Stomach smooth muscle (tissue), 2 donors: ENCODE measurements at regions not wholly inside any gene's neighbourhood (a gene's known extent, or its start where the extent isn't known, plus 50 kb on each side); places are given as distances from the start of the nearest gene placed in this dataset.

Experiments used
- H3K27ac ChIP-seq: one replicate; pipeline ENCODE4 v1.7.0; 2013; ENCODE audit warnings: mild to moderate bottlenecking, low read length, inconsistent platforms
- H3K27me3 ChIP-seq, 2 donors: one replicate each; pipeline ENCODE4 v1.7.0; 2013; ENCODE audit warnings: low read length in 2 of 2; ENCODE audit not compliant: insufficient read depth in 2 of 2, control insufficient read depth in 1 of 2
- H3K36me3 ChIP-seq, 2 donors: one replicate each; pipeline ENCODE4 v1.7.0; 2013; ENCODE audit warnings: low read length in 2 of 2; ENCODE audit not compliant: control insufficient read depth in 2 of 2, insufficient read depth in 2 of 2
- H3K4me1 ChIP-seq: one replicate; pipeline ENCODE4 v1.7.0; 2013; ENCODE audit warnings: low read length; ENCODE audit not compliant: control insufficient read depth, insufficient read depth
- H3K4me3 ChIP-seq, 2 donors: one replicate each; pipeline ENCODE4 v1.7.0; 2013; ENCODE audit warnings: low read length in 2 of 2
- H3K9ac ChIP-seq, 2 donors: one replicate each; pipeline ENCODE4 v1.7.0; 2013; ENCODE audit warnings: low read length in 2 of 2, mild to moderate bottlenecking in 1 of 2
- H3K9me3 ChIP-seq, 2 donors: one replicate each; pipeline ENCODE4 v1.7.0; 2013; ENCODE audit warnings: low read length in 2 of 2; ENCODE audit not compliant: control insufficient read depth in 2 of 2
- donor health status: healthy.
- donor health status: Pancreatic carcinoma.

DNA sequence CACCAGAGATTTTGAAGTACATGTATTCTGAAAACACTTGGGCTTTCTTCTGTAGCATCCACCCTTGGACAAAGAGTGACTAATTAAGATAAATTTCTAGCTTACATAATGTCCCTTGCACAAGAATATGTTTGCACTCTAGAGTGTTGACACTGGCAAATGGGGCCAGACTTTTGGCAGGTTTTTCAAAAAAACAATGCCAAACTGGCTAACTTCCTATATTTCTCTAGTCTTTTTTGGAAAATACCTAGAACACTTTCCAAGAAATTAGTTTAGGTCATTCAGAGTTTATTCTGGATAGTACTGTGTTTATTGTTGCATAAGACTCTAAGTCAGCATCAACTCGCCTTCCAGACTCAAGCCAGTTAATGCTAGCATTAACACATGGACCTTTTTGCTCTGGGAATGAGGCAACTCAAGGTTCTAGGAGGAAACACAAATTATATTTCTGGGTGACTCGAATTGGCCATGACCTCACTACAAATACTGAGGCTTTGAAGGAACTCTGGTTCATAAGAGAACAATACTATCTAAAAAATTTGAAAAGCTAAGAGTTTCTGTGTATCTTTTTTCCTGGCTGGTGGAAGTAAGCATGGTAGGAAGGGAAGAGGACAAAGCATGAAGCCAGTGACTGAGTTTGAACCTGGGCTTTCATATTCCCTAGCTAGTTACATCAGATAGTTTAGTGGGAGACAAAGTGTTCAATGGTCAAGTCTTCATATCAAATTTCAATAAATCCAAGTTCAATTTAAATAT, 101.6 kb downstream of the NREP start:
- no peaks in the 10 kb centered on the region for H3K36me3 ChIP-seq
- no peaks in the 10 kb centered on the region for H3K27me3 ChIP-seq
- H3K4me3 ChIP-seq: no peak overlapping the region
- no peaks in the 10 kb centered on the region for H3K4me1 ChIP-seq
- no peak overlapping the region for H3K9ac ChIP-seq
- H3K27ac ChIP-seq: no peak overlapping the region
- H3K9me3 ChIP-seq: no peaks in the 10 kb centered on the region

DNA sequence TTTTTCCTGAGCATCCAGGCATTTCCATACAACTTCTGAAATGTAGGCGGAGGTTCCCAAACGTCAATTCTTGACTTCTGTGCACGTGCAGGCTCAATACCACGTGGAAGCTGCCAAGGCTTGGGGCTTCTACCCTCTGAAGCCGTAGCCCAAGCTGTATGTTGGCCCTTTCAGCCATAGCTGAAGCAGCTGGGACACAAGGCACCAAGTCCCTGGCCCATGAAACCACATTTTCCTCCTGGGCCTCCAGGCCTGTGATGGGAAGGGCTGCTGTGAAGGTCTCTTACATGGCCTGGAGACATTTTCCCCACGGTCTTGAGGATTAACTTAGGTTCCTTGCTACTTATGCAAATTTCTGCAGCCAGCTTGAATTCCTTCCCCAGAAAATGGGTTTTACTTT, 103.6 kb downstream of the NREP start:
- no peaks in the 10 kb centered on the region for H3K36me3 ChIP-seq
- H3K27ac ChIP-seq: no peak overlapping the region
- no peak overlapping the region for H3K4me3 ChIP-seq
- no peak overlapping the region for H3K9ac ChIP-seq
- H3K4me1 ChIP-seq: no peaks in the 10 kb centered on the region
- H3K27me3 ChIP-seq: no peaks in the 10 kb centered on the region
- H3K9me3 ChIP-seq: no peaks in the 10 kb centered on the region

- H3K36me3 ChIP-seq: no peaks in the 10 kb centered on the region
- no peaks in the 10 kb centered on the region for H3K27me3 ChIP-seq
Observed at GRCh38 chr5:111649516-111649915, 107.5 kb downstream of the NREP start.

GRCh38 chr5:111645303-111645838, 111.6 kb downstream of the NREP start:
- no peaks in the 10 kb centered on the region for H3K27me3 ChIP-seq
- no peak overlapping the region for H3K9ac ChIP-seq
- H3K4me3 ChIP-seq: no peak overlapping the region
- no peaks in the 10 kb centered on the region for H3K4me1 ChIP-seq
- no peaks in the 10 kb centered on the region for H3K36me3 ChIP-seq
- no peaks in the 10 kb centered on the region for H3K9me3 ChIP-seq
- no peak overlapping the region for H3K27ac ChIP-seq

More at GRCh38 chr5:111649516-111649915, 107.5 kb downstream of the NREP start:
- Histone ChIP-seq H3K9ac (no peak overlapping the region), H3K9me3 (no peaks in the 10 kb centered on the region), H3K4me3 (no peak overlapping the region), H3K4me1 (no peaks in the 10 kb centered on the region), H3K27ac (no peak overlapping the region)

DNA sequence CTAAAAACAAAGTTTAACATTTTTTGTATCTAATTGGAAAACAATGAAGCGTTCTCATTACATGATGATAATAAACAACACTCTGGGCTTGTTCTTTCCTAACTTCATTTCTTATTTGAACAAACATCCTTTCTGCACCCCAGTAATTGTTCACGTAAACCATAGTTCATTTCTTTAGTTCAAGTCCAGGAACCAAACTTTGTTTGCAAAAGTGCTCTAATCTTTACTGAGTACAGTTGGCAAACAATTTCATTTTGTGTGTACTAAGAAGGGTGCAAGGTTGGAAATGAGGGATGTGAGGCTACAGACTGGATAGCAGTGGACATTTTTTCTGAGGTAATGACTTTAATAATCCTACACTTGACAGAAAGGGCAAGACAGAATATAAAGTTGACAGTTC, 113.5 kb downstream of the NREP start:
- no peak overlapping the region for H3K9ac ChIP-seq
- H3K4me3 ChIP-seq: no peak overlapping the region
- no peaks in the 10 kb centered on the region for H3K36me3 ChIP-seq
- H3K27me3 ChIP-seq: no peaks in the 10 kb centered on the region
- no peak overlapping the region for H3K27ac ChIP-seq
- no peaks in the 10 kb centered on the region for H3K4me1 ChIP-seq
- H3K9me3 ChIP-seq: peaks cover 0 to 2% of the 10 kb centered on the region in 2 donors

DNA sequence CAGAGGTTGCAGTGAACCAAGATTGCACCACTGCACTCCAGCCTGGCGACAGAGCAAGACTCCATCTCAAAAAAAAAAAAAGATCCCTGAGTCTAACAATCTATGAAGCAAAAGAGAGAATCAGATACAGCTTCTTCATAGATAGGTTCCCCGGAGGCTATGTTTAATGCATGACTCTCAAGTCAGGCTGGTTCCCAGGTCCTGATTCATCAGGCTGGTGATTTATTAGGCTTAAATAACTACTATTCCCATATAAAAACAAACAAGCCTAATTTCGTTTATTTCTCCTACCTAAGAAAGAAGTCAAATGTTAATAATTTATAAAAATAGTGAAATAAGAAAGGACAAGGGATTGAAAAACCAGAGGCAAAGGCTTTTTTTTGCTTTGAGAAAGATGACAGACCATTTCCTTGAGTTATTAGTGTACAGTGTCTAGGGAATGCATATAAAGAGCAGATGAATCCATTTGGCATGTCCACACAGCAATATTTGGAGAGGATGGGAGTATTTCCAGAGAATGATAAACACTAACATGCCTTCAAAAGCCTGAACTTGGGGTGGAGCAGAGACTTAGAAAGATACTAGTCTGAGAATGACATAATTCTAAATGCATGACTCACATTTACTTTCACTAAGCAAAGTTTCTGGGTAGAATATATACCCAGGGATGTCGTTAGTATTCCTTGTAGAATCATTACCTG, 115.3 kb downstream of the NREP start:
- no peak overlapping the region for H3K9ac ChIP-seq
- H3K4me1 ChIP-seq: no peaks in the 10 kb centered on the region
- peaks cover 0 to 2% of the 10 kb centered on the region in 2 donors for H3K9me3 ChIP-seq
- H3K36me3 ChIP-seq: no peaks in the 10 kb centered on the region
- no peak overlapping the region for H3K4me3 ChIP-seq
- no peak overlapping the region for H3K27ac ChIP-seq
- H3K27me3 ChIP-seq: no peaks in the 10 kb centered on the region

DNA sequence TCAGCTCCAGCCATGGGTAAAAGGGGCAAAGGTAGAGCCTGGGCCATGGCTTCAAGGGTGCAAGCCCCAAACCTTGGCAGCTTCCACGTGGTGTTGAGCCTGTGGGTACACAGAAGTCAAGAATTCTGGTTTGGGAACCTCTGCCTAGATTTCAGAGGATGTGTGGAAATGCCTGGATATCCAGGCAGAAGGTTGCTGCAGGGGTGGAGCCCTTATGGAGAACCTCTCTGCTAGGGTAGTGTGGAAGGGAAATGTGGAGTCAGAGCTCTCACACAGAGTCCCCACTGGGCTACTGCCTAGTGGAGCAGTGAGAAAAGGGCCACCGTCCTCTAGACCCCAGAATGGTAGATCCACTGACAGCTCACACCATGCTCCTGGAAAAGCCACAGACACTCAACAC, 117.1 kb downstream of the NREP start:
- no peaks in the 10 kb centered on the region for H3K27me3 ChIP-seq
- peaks cover 2% of the 10 kb centered on the region for H3K4me1 ChIP-seq
- H3K4me3 ChIP-seq: no peak overlapping the region
- H3K9me3 ChIP-seq: peaks cover 0 to 2% of the 10 kb centered on the region in 2 donors
- no peak overlapping the region for H3K27ac ChIP-seq
- H3K36me3 ChIP-seq: no peaks in the 10 kb centered on the region
- H3K9ac ChIP-seq: no peak overlapping the region

GRCh38 chr5:111636736-111637135, 120.3 kb downstream of the NREP start:
- peaks cover 0 to 2% of the 10 kb centered on the region in 2 donors for H3K9me3 ChIP-seq
- H3K4me3 ChIP-seq: no peak overlapping the region
- H3K27ac ChIP-seq: no peak overlapping the region
- no peaks in the 10 kb centered on the region for H3K36me3 ChIP-seq
- H3K27me3 ChIP-seq: no peaks in the 10 kb centered on the region
- H3K9ac ChIP-seq: no peak overlapping the region
- peaks cover 2% of the 10 kb centered on the region for H3K4me1 ChIP-seq

- Histone ChIP-seq H3K27me3 (no peaks in the 10 kb centered on the region), H3K36me3 (no peaks in the 10 kb centered on the region), H3K27ac (no peak overlapping the region), H3K4me3 (no peak overlapping the region), H3K4me1 (peaks cover 2% of the 10 kb centered on the region), H3K9ac (no peak overlapping the region), H3K9me3 (peaks cover 0 to 2% of the 10 kb centered on the region in 2 donors)
Observed at GRCh38 chr5:111635916-111636570, 121.0 kb downstream of the NREP start.

DNA sequence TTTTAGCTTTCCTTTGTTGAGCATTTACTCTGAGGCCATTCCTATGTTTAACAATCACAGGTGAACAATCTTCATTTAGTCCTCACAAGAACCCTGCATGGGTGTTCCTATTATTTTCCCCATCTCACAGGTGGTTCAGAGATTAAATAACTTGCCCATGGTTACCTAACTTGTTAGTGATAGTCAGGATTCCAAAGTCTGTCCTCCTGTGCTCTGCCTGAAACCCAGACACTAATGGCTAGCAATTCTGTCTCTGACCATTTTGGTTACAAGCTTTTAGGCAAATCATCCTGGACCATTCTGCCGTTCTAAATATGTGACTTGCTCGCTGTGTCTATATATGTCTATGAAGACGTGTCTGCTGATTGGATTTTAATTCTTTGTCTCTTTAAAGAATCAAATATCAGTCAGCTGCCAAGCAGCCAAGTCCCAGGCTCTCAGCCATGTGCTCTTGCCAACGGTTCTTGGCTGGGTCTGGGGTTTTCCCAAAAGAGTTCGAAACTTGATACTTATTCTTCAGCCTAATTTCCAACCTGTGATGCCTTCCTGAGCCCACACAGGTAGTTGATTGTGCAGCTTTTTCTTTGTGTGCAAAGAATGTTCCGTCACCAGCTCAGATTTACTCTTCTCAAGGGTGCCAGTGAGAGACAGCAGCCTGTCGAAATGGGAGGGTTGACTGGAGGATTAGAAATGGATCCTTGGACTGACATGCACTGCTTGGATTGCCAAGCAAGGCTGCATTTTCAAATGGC, 121.7 kb downstream of the NREP start:
- H3K4me3 ChIP-seq: no peak overlapping the region

More for the DNA sequence above, 121.7 kb downstream of the NREP start:
- Histone ChIP-seq H3K9ac (no peak overlapping the region), H3K4me1 (peaks cover 2% of the 10 kb centered on the region), H3K9me3 (peaks cover 0 to 2% of the 10 kb centered on the region in 2 donors), H3K27me3 (no peaks in the 10 kb centered on the region), H3K27ac (no peak overlapping the region), H3K36me3 (no peaks in the 10 kb centered on the region)
